GM19397 (cell line): ENCODE measurements at regions not wholly inside any gene's neighbourhood (a gene's known extent, or its start where the extent isn't known, plus 50 kb on each side); places are given as distances from the start of the nearest gene placed in this dataset.
"Not testable (repeated sequence)": the region's sequence is repeated elsewhere in the genome, so short reads cannot be mapped to it uniquely, and the experiment has no call there.

ENCODE experiments used
- ATAC-seq: cut with Tn5 transposase; IDR thresholded peaks from one replicate; pipeline ENCODE4 v1.9.1; 2021; ENCODE audit warnings: mild to moderate bottlenecking, moderate library complexity; ENCODE audit not compliant: unreplicated experiment

GRCh38 chr3:195669310-195669709, 51.5 kb upstream of the MUC20 start:
- ATAC-seq, result not testable (repeated sequence)

- not testable (repeated sequence) for ATAC-seq
Measured at GRCh38 chr3:195668131-195668766, 52.5 kb upstream of the MUC20 start.

- ATAC-seq, result not testable (repeated sequence)
Measured at GRCh38 chr3:195665311-195665710, 55.5 kb upstream of the MUC20 start.

GRCh38 chr3:195664131-195664530, 56.6 kb upstream of the MUC20 start:
- ATAC-seq, result not testable (repeated sequence)

- not testable (repeated sequence) for ATAC-seq
Measured at GRCh38 chr3:195659136-195659533, 61.6 kb upstream of the MUC20 start.

- ATAC-seq, result peak; percentile 39
Measured at GRCh38 chr3:195658381-195659135, 62.2 kb upstream of the MUC20 start.

GRCh38 chr3:195657475-195658372, 63.1 kb upstream of the MUC20 start:
- peak; percentile 90 for ATAC-seq

- not testable (repeated sequence) for ATAC-seq
Measured at GRCh38 chr3:195656091-195656490, 64.7 kb upstream of the MUC20 start.

- ATAC-seq, result not testable (repeated sequence)
Measured at GRCh38 chr3:195654746-195655145, 66.0 kb upstream of the MUC20 start.

- ATAC-seq, result not testable (repeated sequence)
Measured at GRCh38 chr3:195654138-195654537, 66.6 kb upstream of the MUC20 start.

GRCh38 chr3:195653641-195654040, 67.1 kb upstream of the MUC20 start:
- ATAC-seq, result not testable (repeated sequence)

GRCh38 chr3:195647912-195648702, 64.4 kb upstream of the APOD start:
- ATAC-seq, result not testable (repeated sequence)

GRCh38 chr3:195645872-195646271, 62.1 kb upstream of the APOD start:
- not testable (repeated sequence) for ATAC-seq

GRCh38 chr3:195643245-195643644, 59.5 kb upstream of the APOD start:
- not testable (repeated sequence) for ATAC-seq

- not testable (repeated sequence) for ATAC-seq
Measured at GRCh38 chr3:195642311-195642710, 58.6 kb upstream of the APOD start.

- not testable (repeated sequence) for ATAC-seq
Measured at GRCh38 chr3:195638456-195638855, 54.7 kb upstream of the APOD start.

GRCh38 chr3:195637473-195638233, 53.9 kb upstream of the APOD start:
- ATAC-seq, result not testable (repeated sequence)

GRCh38 chr3:195637011-195637410, 53.3 kb upstream of the APOD start:
- not testable (repeated sequence) for ATAC-seq

- not testable (repeated sequence) for ATAC-seq
Measured at GRCh38 chr3:195635898-195636685, 52.4 kb upstream of the APOD start.
